ENCODE measurements at regions not wholly inside any gene's neighbourhood (a gene's known extent, or its start where the extent isn't known, plus 50 kb on each side); places are given as distances from the start of the nearest gene placed in this dataset.

DNA sequence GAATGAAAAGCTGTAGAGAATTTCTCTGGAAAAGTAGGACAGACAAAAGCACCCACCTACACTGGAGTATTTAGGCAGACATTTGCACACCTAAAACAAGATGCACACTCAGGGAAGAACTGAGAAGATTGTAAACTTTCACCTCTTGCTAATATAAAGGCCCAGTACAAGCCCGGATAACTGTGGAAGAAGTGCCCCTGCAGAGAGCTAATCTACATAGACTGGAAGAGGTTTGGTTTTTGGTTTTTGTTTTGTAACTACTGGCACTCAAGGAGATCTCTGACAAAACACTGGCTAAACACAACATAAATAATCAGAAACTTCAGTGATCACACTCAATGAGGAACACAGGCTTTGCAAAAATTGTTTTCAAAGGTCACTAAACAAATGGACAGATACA is 782.2 kb upstream of the SLC8A1 start:
- TF ChIP-seq, protein P1, sequence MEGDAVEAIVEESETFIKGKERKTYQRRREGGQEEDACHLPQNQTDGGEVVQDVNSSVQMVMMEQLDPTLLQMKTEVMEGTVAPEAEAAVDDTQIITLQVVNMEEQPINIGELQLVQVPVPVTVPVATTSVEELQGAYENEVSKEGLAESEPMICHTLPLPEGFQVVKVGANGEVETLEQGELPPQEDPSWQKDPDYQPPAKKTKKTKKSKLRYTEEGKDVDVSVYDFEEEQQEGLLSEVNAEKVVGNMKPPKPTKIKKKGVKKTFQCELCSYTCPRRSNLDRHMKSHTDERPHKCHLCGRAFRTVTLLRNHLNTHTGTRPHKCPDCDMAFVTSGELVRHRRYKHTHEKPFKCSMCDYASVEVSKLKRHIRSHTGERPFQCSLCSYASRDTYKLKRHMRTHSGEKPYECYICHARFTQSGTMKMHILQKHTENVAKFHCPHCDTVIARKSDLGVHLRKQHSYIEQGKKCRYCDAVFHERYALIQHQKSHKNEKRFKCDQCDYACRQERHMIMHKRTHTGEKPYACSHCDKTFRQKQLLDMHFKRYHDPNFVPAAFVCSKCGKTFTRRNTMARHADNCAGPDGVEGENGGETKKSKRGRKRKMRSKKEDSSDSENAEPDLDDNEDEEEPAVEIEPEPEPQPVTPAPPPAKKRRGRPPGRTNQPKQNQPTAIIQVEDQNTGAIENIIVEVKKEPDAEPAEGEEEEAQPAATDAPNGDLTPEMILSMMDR (conservative IDR thresholded peaks at IDR 0.05): no peak
- TF ChIP-seq ZFX (IDR thresholded peaks at IDR 0.05): no peak
